ENCODE measurements at regions not wholly inside any gene's neighbourhood (a gene's known extent, or its start where the extent isn't known, plus 50 kb on each side); places are given as distances from the start of the nearest gene placed in this dataset.

- DNase-seq (ENCODE audit: low read depth in 2 of 2) = no peak
- H4K20me1 ChIP-seq (ENCODE audit: control insufficient read depth, extremely low read depth, insufficient read depth, low read length) = no peaks in the 10 kb centered on the region
- no peak overlapping the region for H3K9ac ChIP-seq (ENCODE audit: insufficient read depth, low read length)
- TF ChIP-seq EZH2 (IDR thresholded peaks at IDR 0.05; ENCODE audit: low read length, missing control alignments) (no peak), CTCF (conservative IDR thresholded peaks at IDR 0.05 in 1 of 2, IDR thresholded peaks at IDR 0.05 in 1 of 2; ENCODE audit: low read depth in 1 of 2, low read length in 2 of 2) (no peak)
- no peaks in the 10 kb centered on the region for H3K9me3 ChIP-seq (ENCODE audit: control insufficient read depth, insufficient read depth, low read depth, low read length)
- H3K4me3 ChIP-seq (replicated peaks in 1 of 4; ENCODE audit: control extremely low read depth in 1 of 4, insufficient read depth in 1 of 4, low read depth in 3 of 4, low read length in 4 of 4) = no peak overlapping the region
- no peaks in the 10 kb centered on the region for H3K36me3 ChIP-seq (ENCODE audit: control insufficient read depth, insufficient read depth, low read length)
- H3K27ac ChIP-seq (ENCODE audit: insufficient read depth, low read length) = no peak overlapping the region
- no peaks in the 10 kb centered on the region for H3K4me1 ChIP-seq (ENCODE audit: control insufficient read depth, extremely low read depth, insufficient read depth, low read length)
- H3K27me3 ChIP-seq (ENCODE audit: control insufficient read depth, insufficient read depth, low read length) = no peaks in the 10 kb centered on the region
- no peak overlapping the region for H3K4me2 ChIP-seq (ENCODE audit: extremely low read depth, insufficient read depth, low read length)
- H2AFZ ChIP-seq (ENCODE audit: low read length) = no peak overlapping the region
- no peaks in the 10 kb centered on the region for H3K79me2 ChIP-seq (ENCODE audit: control insufficient read depth, insufficient read depth, low read length)
Measured at GRCh38 chr4:66972087-66972486, 573.2 kb downstream of the CENPC start.

- Histone ChIP-seq H3K27me3 (ENCODE audit: control insufficient read depth, insufficient read depth, low read length) (no peaks in the 10 kb centered on the region), H2AFZ (ENCODE audit: low read length) (no peak overlapping the region), H3K79me2 (ENCODE audit: control insufficient read depth, insufficient read depth, low read length) (no peaks in the 10 kb centered on the region), H3K27ac (ENCODE audit: insufficient read depth, low read length) (no peak overlapping the region), H3K4me3 (replicated peaks in 1 of 4; ENCODE audit: control extremely low read depth in 1 of 4, insufficient read depth in 1 of 4, low read depth in 3 of 4, low read length in 4 of 4) (no peak overlapping the region), H3K4me1 (ENCODE audit: control insufficient read depth, extremely low read depth, insufficient read depth, low read length) (no peaks in the 10 kb centered on the region), H3K36me3 (ENCODE audit: control insufficient read depth, insufficient read depth, low read length) (no peaks in the 10 kb centered on the region), H3K4me2 (ENCODE audit: extremely low read depth, insufficient read depth, low read length) (no peak overlapping the region), H3K9me3 (ENCODE audit: control insufficient read depth, insufficient read depth, low read depth, low read length) (no peaks in the 10 kb centered on the region), H3K9ac (ENCODE audit: insufficient read depth, low read length) (no peak overlapping the region), H4K20me1 (ENCODE audit: control insufficient read depth, extremely low read depth, insufficient read depth, low read length) (no peaks in the 10 kb centered on the region)
- no peak for TF ChIP-seq EZH2 (IDR thresholded peaks at IDR 0.05; ENCODE audit: low read length, missing control alignments)
- TF ChIP-seq CTCF (conservative IDR thresholded peaks at IDR 0.05 in 1 of 2, IDR thresholded peaks at IDR 0.05 in 1 of 2; ENCODE audit: low read depth in 1 of 2, low read length in 2 of 2) = no peak
- DNase-seq (ENCODE audit: low read depth in 2 of 2) = no peak
Measured at GRCh38 chr4:66964467-66964866, 580.8 kb downstream of the CENPC start.

GRCh38 chr4:66963084-66963483 is 582.2 kb downstream of the CENPC start:
- Histone ChIP-seq H4K20me1 (ENCODE audit: control insufficient read depth, extremely low read depth, insufficient read depth, low read length) (no peaks in the 10 kb centered on the region), H3K4me3 (replicated peaks in 1 of 4; ENCODE audit: control extremely low read depth in 1 of 4, insufficient read depth in 1 of 4, low read depth in 3 of 4, low read length in 4 of 4) (no peak overlapping the region), H3K4me1 (ENCODE audit: control insufficient read depth, extremely low read depth, insufficient read depth, low read length) (no peaks in the 10 kb centered on the region), H3K36me3 (ENCODE audit: control insufficient read depth, insufficient read depth, low read length) (no peaks in the 10 kb centered on the region), H3K27me3 (ENCODE audit: control insufficient read depth, insufficient read depth, low read length) (no peaks in the 10 kb centered on the region), H3K9ac (ENCODE audit: insufficient read depth, low read length) (no peak overlapping the region), H3K79me2 (ENCODE audit: control insufficient read depth, insufficient read depth, low read length) (no peaks in the 10 kb centered on the region), H3K9me3 (ENCODE audit: control insufficient read depth, insufficient read depth, low read depth, low read length) (no peaks in the 10 kb centered on the region), H3K27ac (ENCODE audit: insufficient read depth, low read length) (no peak overlapping the region), H2AFZ (ENCODE audit: low read length) (no peak overlapping the region), H3K4me2 (ENCODE audit: extremely low read depth, insufficient read depth, low read length) (no peak overlapping the region)
- TF ChIP-seq CTCF (conservative IDR thresholded peaks at IDR 0.05 in 1 of 2, IDR thresholded peaks at IDR 0.05 in 1 of 2; ENCODE audit: low read depth in 1 of 2, low read length in 2 of 2) (no peak), EZH2 (IDR thresholded peaks at IDR 0.05; ENCODE audit: low read length, missing control alignments) (no peak)
- no peak for DNase-seq (ENCODE audit: low read depth in 2 of 2)
